Prostate gland (tissue), 2 donors: ENCODE measurements at regions not wholly inside any gene's neighbourhood (a gene's known extent, or its start where the extent isn't known, plus 50 kb on each side); places are given as distances from the start of the nearest gene placed in this dataset.

Experiments
- CTCF ChIP-seq, 4 experiments: fragments of 200-600 bp in 2 of 4; fragments of 450-650 bp in 2 of 4; sonication (generic) in 2 of 4; IDR thresholded peaks; 1 replicate in 3 of 4; 2 replicates in 1 of 4; pipeline ENCODE4 v1.5.1; 2016 to 2019; ENCODE audit warnings: antibody characterized with exemption in 4 of 4, mild to moderate bottlenecking in 2 of 4, moderate library complexity in 2 of 4
- POLR2A ChIP-seq: fragments of 450-650 bp; IDR thresholded peaks from one replicate; pipeline ENCODE4 v1.6.1; 2016; ENCODE audit warnings: antibody characterized with exemption, mild to moderate bottlenecking
- POLR2AphosphoS5 ChIP-seq: sonication (generic); formaldehyde crosslinking; IDR thresholded peaks from one replicate; pipeline ENCODE4 v1.6.1; 2017; ENCODE audit warnings: antibody characterized with exemption

- TF ChIP-seq CTCF (IDR thresholded peaks at IDR 0.05) (no peak), POLR2AphosphoS5 (no peak), POLR2A (no peak)
Measured at GRCh38 chr4:53802500-53802899, 211.2 kb upstream of the LNX1 start.
